GM21723 (cell line): ENCODE measurements at regions not wholly inside any gene's neighbourhood (a gene's known extent, or its start where the extent isn't known, plus 50 kb on each side); places are given as distances from the start of the nearest gene placed in this dataset.
"Not testable (repeated sequence)": the region's sequence is repeated elsewhere in the genome, so short reads cannot be mapped to it uniquely, and the experiment has no call there.

Source experiments
- ATAC-seq: cut with Tn5 transposase; IDR thresholded peaks from one replicate; pipeline ENCODE4 v1.9.1; 2021; ENCODE audit warnings: mild to moderate bottlenecking, moderate library complexity; ENCODE audit not compliant: unreplicated experiment

DNA sequence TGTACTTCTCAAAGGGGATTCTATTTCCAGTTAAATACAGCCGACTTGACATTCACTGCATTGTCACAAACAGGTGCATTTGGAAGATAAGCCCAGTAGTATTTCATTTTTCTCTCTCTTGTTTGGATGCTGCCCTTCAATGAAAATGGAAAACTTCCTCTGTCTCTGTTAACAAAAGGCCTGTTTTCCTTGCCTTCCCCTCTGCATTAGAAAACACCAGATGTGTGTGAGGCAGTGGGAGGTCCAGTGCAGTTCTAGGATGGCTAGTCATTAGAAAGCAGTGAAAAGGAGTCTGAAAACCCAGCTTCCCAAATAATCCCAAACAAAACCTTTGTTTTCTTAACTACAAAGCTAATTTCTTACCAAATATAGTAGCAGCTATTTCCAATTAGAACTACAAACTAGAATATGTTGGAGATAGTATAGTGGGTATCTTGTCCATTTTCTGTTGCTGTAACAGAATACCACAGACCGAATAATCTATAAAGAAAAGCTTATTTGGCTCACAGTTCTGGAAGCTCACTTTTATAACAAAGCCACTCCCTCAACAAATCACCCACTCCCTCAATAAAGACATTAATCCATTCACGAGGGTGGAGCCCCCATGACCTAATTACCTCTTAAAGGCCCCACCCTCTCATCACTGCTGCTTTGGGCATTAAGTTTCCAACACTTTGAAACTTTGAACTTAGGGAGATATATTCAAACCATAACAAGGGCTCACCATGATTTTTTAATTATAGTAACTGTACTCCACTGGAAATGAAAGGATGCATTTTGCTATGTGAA, 452.1 kb upstream of the RPS6KA3 start:
- ATAC-seq = no peak

DNA sequence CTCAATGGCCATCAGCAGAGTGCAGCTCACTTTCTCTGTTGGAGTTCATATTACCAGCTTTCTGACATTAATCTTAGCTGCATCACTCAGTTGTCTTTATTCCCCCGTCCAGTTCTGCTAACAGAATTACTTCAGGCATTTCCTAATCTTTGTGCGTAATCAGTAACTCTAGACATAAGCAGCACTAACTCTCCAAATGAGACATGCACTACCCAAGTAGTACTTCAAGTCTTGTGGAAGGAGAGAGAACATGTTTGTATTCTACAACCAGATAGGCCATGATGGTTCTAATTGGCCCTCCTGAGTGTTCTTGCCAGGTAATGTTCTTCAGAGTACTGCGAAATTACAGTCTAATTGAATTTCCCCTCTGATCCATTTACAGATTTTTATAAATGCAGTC, 448.5 kb upstream of the RPS6KA3 start:
- no peak for ATAC-seq

DNA sequence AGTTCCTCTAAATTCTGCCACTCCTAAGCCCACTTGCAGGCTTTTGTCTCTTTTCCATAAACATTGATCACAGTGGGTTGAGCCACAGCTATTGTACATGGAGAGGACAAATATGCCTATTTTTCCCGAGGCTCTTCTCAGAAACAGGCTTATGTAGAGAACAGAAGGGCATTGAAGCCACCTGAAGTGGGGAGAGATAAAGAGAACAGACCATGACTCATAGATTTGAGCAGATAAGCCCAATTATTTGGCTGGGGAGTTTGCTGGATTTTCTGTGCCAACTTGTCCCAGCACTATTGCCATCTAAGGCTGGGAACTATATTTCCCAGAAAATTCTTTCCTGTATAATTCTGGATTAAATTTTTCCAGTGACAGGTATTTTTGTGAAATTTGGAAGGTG, 446.1 kb upstream of the RPS6KA3 start:
- no peak for ATAC-seq

DNA sequence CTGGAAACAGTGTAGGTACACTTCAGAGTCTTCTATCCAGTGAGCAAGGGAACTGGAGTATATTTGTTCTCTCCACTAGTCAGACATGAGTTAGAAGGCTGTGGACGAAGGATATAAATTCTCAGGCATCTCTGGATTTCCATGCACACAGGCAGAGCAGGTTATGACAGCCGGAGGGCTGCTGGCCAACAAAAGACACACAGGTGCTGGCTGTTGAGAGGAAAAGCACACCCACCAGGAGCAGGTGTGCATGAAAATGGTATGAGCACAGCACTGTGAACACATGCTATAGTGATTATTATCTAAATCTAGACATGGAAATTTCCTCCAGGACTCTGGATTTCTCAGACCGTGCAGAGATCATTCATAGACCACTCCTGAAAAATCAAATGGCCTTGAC, 444.7 kb upstream of the RPS6KA3 start:
- no peak for ATAC-seq

DNA sequence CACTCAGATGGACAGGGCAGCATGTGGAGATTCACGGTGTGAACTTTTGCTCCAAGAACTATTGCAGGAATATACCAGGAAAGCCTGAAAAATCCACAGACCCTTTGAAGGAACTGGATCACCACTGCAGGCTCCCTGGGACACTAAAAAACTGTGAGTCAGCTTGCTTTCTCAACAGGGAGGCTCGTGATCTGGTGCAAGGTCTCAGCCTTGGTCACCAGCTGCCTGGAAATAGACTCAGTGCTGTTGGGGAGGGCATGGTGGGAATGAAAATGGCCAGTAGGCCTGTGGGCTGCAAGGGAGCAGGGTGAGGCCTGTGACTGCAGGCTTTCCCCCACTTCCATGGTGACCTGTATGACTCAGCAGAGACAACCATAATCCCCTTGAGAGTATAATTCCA, 426.4 kb upstream of the RPS6KA3 start:
- no peak for ATAC-seq

DNA sequence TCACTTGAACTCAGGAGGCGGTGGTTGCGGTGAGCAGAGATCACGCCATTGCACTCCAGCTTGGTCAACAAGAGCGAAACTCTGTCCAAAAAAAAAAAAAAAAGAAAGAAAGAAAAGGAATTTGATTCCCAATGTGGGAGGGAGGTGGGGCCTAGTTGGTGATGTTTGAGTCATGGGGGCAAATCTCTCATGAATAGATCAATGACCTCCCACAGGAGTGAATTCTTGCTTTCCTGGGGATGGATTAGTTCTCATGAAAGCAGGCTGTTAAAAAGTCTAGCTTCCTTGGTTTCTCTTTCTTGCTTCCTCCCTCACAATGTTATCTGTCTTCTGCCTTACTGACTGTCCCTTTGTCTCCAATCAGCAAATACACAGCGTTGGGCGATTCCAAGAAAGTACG, 419.5 kb upstream of the RPS6KA3 start:
- ATAC-seq = no peak

DNA sequence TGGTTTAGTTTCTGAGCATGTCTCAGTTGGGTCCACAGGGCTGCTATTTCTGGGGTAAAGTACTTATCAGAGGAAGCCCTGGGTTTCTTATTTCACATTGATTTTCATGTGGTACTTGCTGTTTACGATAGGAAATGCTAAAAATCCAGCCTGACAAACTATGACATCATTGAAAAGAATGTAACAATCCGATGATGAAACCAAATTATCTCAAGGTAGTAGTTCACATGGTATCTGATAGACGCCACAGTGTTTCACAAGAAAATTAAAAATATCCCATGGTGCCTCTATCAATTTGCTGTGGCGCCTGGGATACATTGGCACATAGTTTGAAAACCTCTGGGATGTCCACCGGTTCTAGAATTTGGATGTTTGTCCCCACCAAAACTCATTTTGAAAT, 418.9 kb upstream of the RPS6KA3 start:
- ATAC-seq = no peak

DNA sequence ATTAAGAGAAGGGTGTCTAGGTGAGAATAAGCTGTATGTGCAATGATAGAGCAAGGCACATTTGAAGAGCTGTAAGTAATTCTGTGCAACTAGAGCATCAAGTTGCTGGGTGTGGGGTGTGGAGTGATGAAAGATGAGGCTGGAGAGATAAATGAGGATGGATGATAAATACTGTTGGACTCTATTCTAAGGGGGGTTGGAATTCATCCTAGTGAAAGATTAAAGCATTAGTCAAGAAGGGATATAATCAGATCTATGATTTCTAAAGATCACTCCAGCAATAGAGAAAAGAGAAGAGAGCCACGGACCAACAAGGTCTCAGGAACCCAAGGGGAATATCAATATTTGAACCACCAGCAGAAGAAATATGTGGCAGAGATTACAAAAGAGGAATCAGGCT, 415.0 kb upstream of the RPS6KA3 start:
- ATAC-seq = no peak

DNA sequence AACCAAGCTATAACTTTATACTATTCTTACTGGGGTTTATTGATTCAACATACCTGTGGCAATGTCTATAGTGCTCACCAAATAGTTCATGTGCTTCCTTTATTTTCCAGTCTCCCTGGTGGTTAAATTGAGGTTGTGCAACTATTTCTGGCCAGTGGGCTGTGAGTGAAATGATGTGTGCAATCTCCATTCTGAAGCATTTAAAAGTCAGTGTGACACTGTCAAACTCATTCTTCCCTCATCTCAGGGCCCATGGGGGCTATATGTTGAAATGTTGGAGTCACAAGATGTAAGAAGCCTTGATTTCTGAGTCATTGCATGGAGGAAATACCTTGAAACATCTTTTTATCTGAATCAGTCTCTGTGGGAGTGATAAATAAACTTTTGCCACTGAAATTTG, 414.3 kb upstream of the RPS6KA3 start:
- no peak for ATAC-seq

DNA sequence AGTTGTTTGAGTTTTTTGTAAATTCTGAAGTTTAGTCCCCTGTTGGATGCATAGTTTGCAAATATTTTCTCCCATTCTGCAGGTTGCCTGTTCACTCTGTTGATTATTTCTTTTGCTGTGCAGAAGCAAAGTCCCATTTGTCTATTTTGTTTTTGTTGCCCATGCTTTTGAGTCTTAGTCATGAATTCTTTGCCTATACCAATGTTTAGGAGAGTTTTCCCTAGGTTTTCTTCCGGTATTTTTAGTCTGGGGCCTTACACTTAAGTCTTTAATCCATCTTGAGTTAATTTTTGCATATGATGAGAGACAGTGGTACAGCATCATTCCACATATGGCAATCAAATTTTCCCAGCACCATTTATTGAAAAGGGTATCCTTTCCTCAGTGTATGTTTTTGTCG, 405.8 kb upstream of the RPS6KA3 start:
- no peak for ATAC-seq

DNA sequence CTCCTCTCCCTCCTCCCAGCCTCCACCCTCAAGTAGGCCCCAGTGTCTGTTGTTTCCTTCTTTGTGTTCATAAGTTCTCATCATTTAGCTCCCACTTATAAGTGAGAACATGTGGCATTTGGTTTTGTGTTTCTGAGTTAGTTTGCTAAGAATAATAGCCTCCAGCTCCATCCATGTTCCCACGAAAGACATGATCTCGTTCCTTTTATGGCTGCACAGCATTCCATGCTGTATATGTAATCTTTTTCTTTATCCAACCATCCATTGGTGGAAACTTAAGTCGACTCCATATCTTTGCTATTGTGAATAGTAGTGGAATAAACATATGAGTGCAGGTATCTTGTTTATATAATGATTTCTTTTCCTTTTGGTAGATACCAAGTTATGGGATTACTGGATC, 405.0 kb upstream of the RPS6KA3 start:
- not testable (repeated sequence) for ATAC-seq

DNA sequence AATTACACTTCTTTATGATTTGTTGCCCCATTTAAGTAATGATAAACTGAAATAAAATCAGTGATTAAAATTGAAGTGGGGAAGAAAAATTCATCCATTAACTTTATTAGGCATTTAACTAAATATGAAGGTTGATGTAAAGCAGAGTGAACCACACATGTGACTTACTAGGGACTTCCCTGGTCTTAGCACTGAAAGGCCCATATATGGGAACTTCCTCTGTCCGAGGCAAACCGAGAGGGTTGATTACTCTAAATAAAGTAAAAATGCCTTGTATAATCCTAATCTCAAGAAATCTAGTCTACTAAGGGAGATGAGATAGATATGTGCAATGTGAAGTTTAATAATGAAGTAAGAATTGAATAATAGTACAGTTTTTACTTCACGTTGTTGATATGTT, 403.9 kb upstream of the RPS6KA3 start:
- ATAC-seq = no peak

DNA sequence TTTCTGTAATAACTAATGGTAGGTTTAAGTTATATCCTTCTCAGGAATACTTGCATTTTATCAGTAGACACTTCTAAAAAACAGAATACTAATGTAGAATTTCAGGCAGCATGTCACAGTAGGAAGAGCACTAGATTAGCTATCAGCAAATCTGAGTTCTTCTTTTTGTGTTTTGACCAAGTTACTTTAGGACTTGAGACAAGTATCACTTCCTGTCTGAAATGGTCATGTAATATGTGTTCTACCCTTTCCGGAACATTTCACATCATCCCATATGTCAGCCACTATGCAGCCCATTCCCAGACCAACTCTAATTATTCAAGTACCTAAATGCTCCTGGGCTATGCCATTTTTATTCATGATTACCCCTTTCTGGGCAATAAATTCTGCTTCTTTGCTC, 401.8 kb upstream of the RPS6KA3 start:
- ATAC-seq = no peak

DNA sequence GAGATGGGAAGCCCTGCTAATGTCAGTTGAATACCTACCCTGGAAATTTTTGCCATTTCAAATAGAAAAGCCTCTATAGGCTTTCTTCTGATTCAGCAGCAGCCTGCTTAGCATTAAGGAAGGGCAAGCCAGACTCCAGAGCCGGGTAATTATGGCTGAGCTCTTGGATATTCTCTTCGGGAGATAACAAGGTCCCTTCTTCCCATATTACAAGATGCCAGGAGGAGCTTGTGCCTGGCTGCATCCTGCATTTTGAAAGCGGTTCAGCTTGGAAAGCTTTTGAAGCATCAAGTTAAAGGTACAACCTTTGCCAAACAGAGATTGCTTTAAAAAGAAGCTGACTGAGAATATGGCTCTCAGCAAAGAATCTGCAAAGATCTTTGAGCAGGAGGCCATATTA, 399.6 kb upstream of the RPS6KA3 start:
- no peak for ATAC-seq

DNA sequence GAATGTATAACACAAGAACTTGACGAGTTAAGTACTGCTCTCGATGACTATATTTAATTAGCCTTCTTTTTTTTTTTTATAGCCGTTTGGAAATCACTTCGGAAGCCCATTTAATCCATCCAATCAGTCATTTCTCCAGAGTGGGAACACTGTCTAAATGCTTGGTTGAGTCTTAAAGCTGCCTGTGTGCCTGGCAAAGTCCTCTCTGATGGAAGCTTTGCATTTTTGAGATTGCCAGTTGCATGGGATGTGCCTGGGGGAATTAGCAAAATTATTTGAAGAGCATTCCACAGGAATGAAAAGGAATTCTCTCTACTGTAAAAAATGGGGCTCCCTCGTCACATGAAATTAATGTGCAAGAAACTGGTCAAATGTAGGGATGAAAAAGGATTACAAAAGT, 398.8 kb upstream of the RPS6KA3 start:
- ATAC-seq = no peak

DNA sequence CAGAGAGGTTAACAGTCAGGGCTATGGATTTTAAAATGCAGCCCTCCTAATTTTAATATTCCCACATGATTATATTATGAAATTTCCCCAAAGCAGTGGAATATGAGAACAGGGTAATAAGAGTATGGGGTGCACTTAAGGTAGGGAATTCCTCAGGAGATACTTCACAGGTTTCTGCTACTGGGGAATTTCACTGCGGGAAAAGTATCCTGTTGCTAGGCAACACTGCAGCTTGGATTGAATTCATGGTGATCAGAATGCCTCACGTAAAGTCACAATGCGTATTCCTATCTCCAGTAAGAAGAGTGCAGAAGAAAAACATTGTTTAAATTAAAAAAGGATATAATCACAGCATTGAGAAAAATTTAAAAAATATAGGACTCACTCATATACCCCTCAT, 398.1 kb upstream of the RPS6KA3 start:
- no peak for ATAC-seq

DNA sequence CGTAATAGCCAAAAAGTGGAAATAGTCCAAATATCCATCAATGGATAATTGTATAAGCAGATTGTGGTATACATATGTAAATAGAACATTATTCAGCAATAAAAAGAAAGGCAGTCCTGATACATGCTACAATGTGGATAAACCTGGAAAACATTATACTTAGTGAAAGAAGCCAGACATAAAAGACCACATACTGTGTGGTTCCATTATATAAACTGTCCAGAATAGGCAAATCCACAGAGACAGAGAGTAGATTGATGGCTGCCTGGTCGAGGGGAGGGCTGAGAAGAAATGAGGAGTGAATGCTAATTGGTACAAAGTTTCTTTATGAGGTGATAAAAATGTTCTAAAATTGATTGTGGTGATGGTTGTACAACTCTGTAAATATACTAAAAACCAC, 397.4 kb upstream of the RPS6KA3 start:
- ATAC-seq = no peak

DNA sequence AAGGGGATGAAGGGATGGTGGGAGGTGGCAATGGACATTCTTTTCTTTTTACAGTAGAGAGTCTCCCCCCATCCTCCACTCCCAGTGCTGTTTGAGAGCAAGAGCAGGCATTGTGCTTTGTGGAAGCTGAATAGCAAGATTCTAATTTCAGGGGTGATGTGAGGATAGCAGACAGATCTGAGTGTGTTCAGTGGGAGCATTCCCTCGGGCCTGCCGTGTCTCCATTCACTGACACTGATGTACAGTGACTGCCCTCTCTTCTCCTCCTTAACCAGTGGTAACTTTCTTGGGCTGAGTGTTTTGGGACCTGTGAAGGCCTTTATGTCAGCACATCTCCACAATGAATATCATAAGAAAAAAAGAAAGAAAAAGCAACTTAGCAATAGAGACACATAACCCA, 396.6 kb upstream of the RPS6KA3 start:
- no peak for ATAC-seq

DNA sequence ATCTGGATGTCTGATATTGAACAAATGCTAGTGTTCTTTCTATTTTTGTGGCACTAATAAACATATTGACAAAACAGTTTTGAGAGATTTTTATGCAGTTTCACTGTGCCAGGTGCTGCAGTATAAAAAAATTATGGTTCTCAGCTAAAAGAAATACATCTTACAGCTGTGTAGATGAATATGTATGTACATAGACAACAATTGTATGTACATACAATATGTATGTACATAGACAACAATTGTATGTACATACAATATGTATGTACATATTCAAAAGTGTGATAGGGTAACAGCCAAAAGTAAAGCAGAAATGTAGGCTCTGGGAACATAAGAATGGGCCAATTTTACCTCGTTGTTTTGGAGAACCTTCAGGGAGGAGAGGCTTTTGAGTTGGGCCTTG, 390.0 kb upstream of the RPS6KA3 start:
- no peak for ATAC-seq

DNA sequence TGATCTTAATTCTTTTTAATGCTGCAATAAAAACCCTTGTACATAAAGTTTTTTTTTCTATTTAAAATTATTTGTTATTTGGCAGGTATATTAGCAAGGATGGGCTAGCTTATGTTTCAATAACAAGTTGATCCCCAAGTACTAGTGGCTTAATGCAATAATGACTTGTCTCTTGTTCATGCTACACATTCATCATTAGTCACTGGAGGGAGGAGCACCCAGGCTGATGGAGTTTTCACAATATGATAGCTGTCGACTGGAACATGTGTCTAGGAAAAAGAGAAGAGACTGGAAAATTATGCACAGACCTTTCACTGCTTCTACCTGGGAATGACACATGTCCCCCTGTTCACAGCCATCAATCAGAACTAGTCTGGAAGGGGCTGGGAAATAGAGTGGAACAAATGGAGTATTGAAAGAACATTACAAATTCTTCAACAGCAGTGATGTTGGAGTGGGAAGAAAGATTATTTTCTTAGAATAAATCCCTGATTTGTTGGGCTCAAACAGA, 387.9 kb upstream of the RPS6KA3 start:
- ATAC-seq = no peak

DNA sequence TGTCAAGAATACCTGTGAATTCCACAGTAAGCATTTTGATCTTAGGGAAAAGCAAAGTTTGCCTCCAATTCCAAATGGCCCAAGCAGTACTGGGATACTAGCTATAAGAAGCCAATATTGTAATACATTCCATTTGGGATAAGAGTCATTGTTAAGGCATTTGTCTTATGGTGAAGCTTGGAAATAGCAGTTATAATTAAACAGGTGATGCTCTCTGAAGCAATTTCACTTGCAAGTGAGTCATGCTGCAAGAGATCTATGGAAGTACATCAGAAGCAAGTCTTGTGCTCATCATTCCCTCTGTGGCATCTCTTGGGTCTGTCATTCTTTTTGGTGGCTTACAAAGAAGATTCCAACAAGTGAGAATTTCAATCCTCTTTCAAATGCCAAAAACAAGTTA, 386.4 kb upstream of the RPS6KA3 start:
- no peak for ATAC-seq

DNA sequence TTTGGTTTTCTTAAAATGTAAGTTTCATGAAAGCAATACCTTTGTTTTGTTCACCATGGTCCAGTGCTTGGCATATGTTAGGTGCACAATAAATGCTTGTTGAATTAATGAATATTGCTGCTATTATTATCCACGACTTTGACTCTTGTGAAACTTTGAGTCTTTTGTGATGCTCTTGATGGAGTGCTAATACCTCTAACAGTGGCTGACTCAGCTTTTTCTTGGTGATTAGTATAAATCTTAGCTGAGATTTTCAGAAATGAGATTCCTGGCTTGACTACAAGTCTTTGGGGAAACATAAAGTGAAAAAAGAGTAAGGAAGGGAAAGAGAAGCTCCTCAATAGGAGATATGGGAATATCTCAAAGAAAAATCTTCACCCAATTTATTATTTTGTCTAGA, 375.2 kb upstream of the RPS6KA3 start:
- ATAC-seq = no peak

DNA sequence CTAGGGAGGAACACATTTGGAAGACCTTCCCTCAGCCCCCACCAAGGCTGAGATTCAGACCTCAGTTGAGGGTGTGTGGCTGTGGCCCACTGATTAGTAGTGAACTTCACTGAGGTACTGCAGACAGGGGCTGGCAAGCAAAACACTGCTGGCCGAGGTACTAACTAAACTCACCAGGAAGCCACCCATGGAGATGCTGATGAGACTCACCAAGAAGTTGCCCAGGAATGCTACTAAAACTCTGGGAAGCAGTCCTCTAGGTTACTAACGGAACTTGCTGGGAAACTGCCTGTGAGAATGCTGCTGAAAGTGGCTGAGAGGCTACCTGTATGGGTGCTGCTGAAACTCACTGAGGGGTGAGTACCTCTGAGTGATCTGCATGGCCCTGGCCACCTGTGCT, 372.4 kb upstream of the RPS6KA3 start:
- ATAC-seq = no peak
